Erythroblast (primary cell): ENCODE measurements at regions not wholly inside any gene's neighbourhood (a gene's known extent, or its start where the extent isn't known, plus 50 kb on each side); places are given as distances from the start of the nearest gene placed in this dataset.

Experiments
- GATA1 ChIP-seq: IDR thresholded peaks from 2 replicates; pipeline ENCODE4 v1.6.1; 2011; ENCODE audit warnings: low read depth, mild to moderate bottlenecking, control low read depth, low read length, moderate library complexity
- POLR2A ChIP-seq: IDR thresholded peaks from 2 replicates; pipeline ENCODE4 v1.6.1; 2011; ENCODE audit warnings: mild to moderate bottlenecking, low read length

GRCh38 chr11:11170352-11171084, 182.5 kb downstream of the CSNK2A3 start:
- TF ChIP-seq POLR2A, result no peak
- no peak for TF ChIP-seq GATA1
